Keratinocyte (primary cell): ENCODE measurements at regions not wholly inside any gene's neighbourhood (a gene's known extent, or its start where the extent isn't known, plus 50 kb on each side); places are given as distances from the start of the nearest gene placed in this dataset.

Source experiments
- DNase-seq: peaks from one replicate; pipeline ENCODE4 v3.0.0-alpha.2; 2011; ENCODE audit warnings: low read depth, missing footprints, low spot score
- FAIRE-seq: peaks from 2 replicates; lab custom pipeline; 2011; peaks lifted over from hg19 to GRCh38; lab: Jason Lieb, UNC
- H2AFZ ChIP-seq: 2 replicates; pipeline ENCODE4 v1.6.0; 2012; ENCODE audit warnings: low read length, control low read depth, inconsistent platforms; ENCODE audit not compliant: control insufficient read depth
- H3K27ac ChIP-seq: 2 replicates; pipeline ENCODE4 v1.5.1; 2011; ENCODE audit warnings: low read length; ENCODE audit not compliant: control insufficient read depth, insufficient read depth
- H3K27me3 ChIP-seq: 3 replicates; pipeline ENCODE4 v1.6.0; 2011; ENCODE audit warnings: low read length; ENCODE audit not compliant: control insufficient read depth, insufficient read depth; ENCODE audit errors: extremely low read depth
- H3K36me3 ChIP-seq, 2 experiments: 2 replicates in 1 of 2; 3 replicates in 1 of 2; pipeline ENCODE4 v1.5.1; 2011; ENCODE audit warnings: low read length in 2 of 2, mild to moderate bottlenecking in 1 of 2; ENCODE audit not compliant: control insufficient read depth in 2 of 2, insufficient read depth in 2 of 2; ENCODE audit errors: extremely low read depth in 1 of 2
- H3K4me1 ChIP-seq: 3 replicates; pipeline ENCODE4 v1.5.1; 2011; ENCODE audit warnings: low read length; ENCODE audit not compliant: control insufficient read depth, insufficient read depth; ENCODE audit errors: extremely low read depth
- H3K4me2 ChIP-seq: 3 replicates; pipeline ENCODE4 v1.6.0; 2011; ENCODE audit warnings: low read depth, low read length; ENCODE audit not compliant: control insufficient read depth, insufficient read depth; ENCODE audit errors: extremely low read depth
- H3K4me3 ChIP-seq, 3 experiments: fragments of 200-600 bp in 1 of 3; sonication (generic) in 1 of 3; 2 replicates in 2 of 3; 3 replicates in 1 of 3; pipeline ENCODE4 v1.5.1; 2011 to 2016; ENCODE audit warnings: low read length in 3 of 3, mild to moderate bottlenecking in 3 of 3, control low read depth in 2 of 3, inconsistent platforms in 1 of 3, low read depth in 1 of 3, mixed read lengths in 1 of 3, mixed run types in 1 of 3, moderate library complexity in 1 of 3; ENCODE audit not compliant: control insufficient read depth in 2 of 3, insufficient read depth in 2 of 3; ENCODE audit errors: extremely low read depth in 1 of 3
- H3K79me2 ChIP-seq: 2 replicates; pipeline ENCODE4 v1.6.0; 2012; ENCODE audit warnings: low read length; ENCODE audit not compliant: control insufficient read depth, insufficient read depth
- H3K9ac ChIP-seq: 3 replicates; pipeline ENCODE4 v1.6.0; 2011; ENCODE audit warnings: low read length; ENCODE audit not compliant: control insufficient read depth, insufficient read depth; ENCODE audit errors: extremely low read depth
- H3K9me1 ChIP-seq: 3 replicates; pipeline ENCODE4 v1.6.0; 2011; ENCODE audit warnings: low read length; ENCODE audit not compliant: control insufficient read depth, insufficient read depth; ENCODE audit errors: extremely low read depth
- H3K9me3 ChIP-seq: 2 replicates; pipeline ENCODE4 v1.5.1; 2012; ENCODE audit warnings: low read depth, low read length; ENCODE audit not compliant: control insufficient read depth
- H4K20me1 ChIP-seq: 3 replicates; pipeline ENCODE4 v1.6.0; 2011; ENCODE audit warnings: low read length; ENCODE audit not compliant: control insufficient read depth, insufficient read depth; ENCODE audit errors: extremely low read depth
- CTCF ChIP-seq, 3 experiments: IDR thresholded peaks in 1 of 3; conservative IDR thresholded peaks in 1 of 3; optimal IDR thresholded peaks in 1 of 3; 2 replicates in 2 of 3; 3 replicates in 1 of 3; pipeline versions ENCODE3 to v1.5.1; 2011; ENCODE audit warnings: low read length in 3 of 3, mild to moderate bottlenecking in 3 of 3, moderate library complexity in 2 of 3, control low read depth in 1 of 3, inconsistent platforms in 1 of 3; ENCODE audit not compliant: insufficient read depth in 2 of 3; ENCODE audit errors: extremely low read depth in 1 of 3
- EZH2 ChIP-seq: IDR thresholded peaks from one replicate; pipeline ENCODE4 v1.6.1; 2012; ENCODE audit warnings: inconsistent platforms, mild to moderate bottlenecking, low read length, moderate library complexity
- dilution Hi-C: fragments of 300-500 bp; cut with MboI; formaldehyde crosslinking; loops from one replicate; pipeline ENCODE4 v1.7.0; 2020; ENCODE audit warnings: low sequenced_read_pairs; ENCODE audit not compliant: extremely low pct_ligation_motif_present

GRCh38 chr2:212723226-212723625 lies 184.6 kb upstream of the ERBB4 start:
- Histone ChIP-seq H3K79me2 (no peaks in the 10 kb centered on the region), H4K20me1 (no peaks in the 10 kb centered on the region), H2AFZ (peak overlapping the region; percentile 35), H3K27ac (peak overlapping the region; percentile 48), H3K4me3 (no peak overlapping the region), H3K36me3 (no peaks in the 10 kb centered on the region), H3K9ac (peak overlapping the region; percentile 18), H3K27me3 (no peaks in the 10 kb centered on the region), H3K4me2 (peak overlapping the region; percentile 46), H3K9me3 (no peaks in the 10 kb centered on the region), H3K4me1 (peaks cover 21% of the 10 kb centered on the region), H3K9me1 (no peaks in the 10 kb centered on the region)
- dilution Hi-C loops, result no loop called here
- TF ChIP-seq CTCF (optimal IDR thresholded peaks at IDR 0.05 in 1 of 3, IDR thresholded peaks at IDR 0.05 in 1 of 3, conservative IDR thresholded peaks at IDR 0.05 in 1 of 3; ENCODE audit: extremely low read depth in 1 of 3, insufficient read depth in 2 of 3, low read length in 3 of 3) (no peak), EZH2 (no peak)
- DNase-seq (no peak), FAIRE-seq (peak; percentile 57)

GRCh38 chr2:212722046-212722445 lies 183.4 kb upstream of the ERBB4 start:
- Histone ChIP-seq H4K20me1 (no peaks in the 10 kb centered on the region), H3K4me1 (peaks cover 21% of the 10 kb centered on the region), H3K9me3 (no peaks in the 10 kb centered on the region), H3K4me2 (no peak overlapping the region), H3K27ac (no peak overlapping the region), H3K36me3 (no peaks in the 10 kb centered on the region), H3K9ac (no peak overlapping the region), H3K79me2 (no peaks in the 10 kb centered on the region), H3K9me1 (no peaks in the 10 kb centered on the region), H3K4me3 (no peak overlapping the region), H3K27me3 (no peaks in the 10 kb centered on the region), H2AFZ (no peak overlapping the region)
- dilution Hi-C loops, result no loop called here
- FAIRE-seq (no peak), DNase-seq (no peak)
- TF ChIP-seq CTCF (optimal IDR thresholded peaks at IDR 0.05 in 1 of 3, IDR thresholded peaks at IDR 0.05 in 1 of 3, conservative IDR thresholded peaks at IDR 0.05 in 1 of 3; ENCODE audit: extremely low read depth in 1 of 3, insufficient read depth in 2 of 3, low read length in 3 of 3) (no peak), EZH2 (no peak)
